ENCODE measurements at regions not wholly inside any gene's neighbourhood (a gene's known extent, or its start where the extent isn't known, plus 50 kb on each side); places are given as distances from the start of the nearest gene placed in this dataset.

GRCh38 chr13:65401315-65401714, 1828.8 kb downstream of the PCDH9 start:
- TF ChIP-seq CTCF (IDR thresholded peaks at IDR 0.05), result no peak
- no peak for TF ChIP-seq POLR2A (IDR thresholded peaks at IDR 0.05)
